ENCODE measurements at regions not wholly inside any gene's neighbourhood (a gene's known extent, or its start where the extent isn't known, plus 50 kb on each side); places are given as distances from the start of the nearest gene placed in this dataset.

GRCh38 chr10:78543031-78543748, 509.5 kb downstream of the RPS24 start:
- no peak overlapping the region for H3K4me3 ChIP-seq (ENCODE audit: low read depth, low read length)
- no peak overlapping the region for H3K27ac ChIP-seq (ENCODE audit: low read depth, low read length)
- H3K9me3 ChIP-seq (ENCODE audit: control insufficient read depth, insufficient read depth, low read length) = peaks cover 4% of the 10 kb centered on the region; the same call in 1 of the 2 replicates
- H3K4me1 ChIP-seq (ENCODE audit: control insufficient read depth, insufficient read depth, low read length) = no peaks in the 10 kb centered on the region
- no peak overlapping the region for H3K9ac ChIP-seq (ENCODE audit: low read depth, low read length)
- H3K27me3 ChIP-seq (ENCODE audit: control insufficient read depth, insufficient read depth, low read length) = no peaks in the 10 kb centered on the region; the same call in 1 of the 2 replicates
- no peaks in the 10 kb centered on the region for H3K36me3 ChIP-seq (ENCODE audit: control insufficient read depth, insufficient read depth, low read length)

GRCh38 chr10:78543749-78544362, 510.2 kb downstream of the RPS24 start:
- H3K9ac ChIP-seq (ENCODE audit: low read depth, low read length) = no peak overlapping the region
- peaks cover 4% of the 10 kb centered on the region; the same call in 1 of the 2 replicates for H3K9me3 ChIP-seq (ENCODE audit: control insufficient read depth, insufficient read depth, low read length)
- H3K36me3 ChIP-seq (ENCODE audit: control insufficient read depth, insufficient read depth, low read length) = no peaks in the 10 kb centered on the region
- no peak overlapping the region for H3K27ac ChIP-seq (ENCODE audit: low read depth, low read length)
- H3K27me3 ChIP-seq (ENCODE audit: control insufficient read depth, insufficient read depth, low read length) = no peaks in the 10 kb centered on the region; the same call in 1 of the 2 replicates
- no peak overlapping the region for H3K4me3 ChIP-seq (ENCODE audit: low read depth, low read length)
- no peaks in the 10 kb centered on the region for H3K4me1 ChIP-seq (ENCODE audit: control insufficient read depth, insufficient read depth, low read length)

GRCh38 chr10:78544423-78545090, 510.9 kb downstream of the RPS24 start:
- H3K4me3 ChIP-seq (ENCODE audit: low read depth, low read length) = no peak overlapping the region
- no peaks in the 10 kb centered on the region for H3K36me3 ChIP-seq (ENCODE audit: control insufficient read depth, insufficient read depth, low read length)
- H3K27me3 ChIP-seq (ENCODE audit: control insufficient read depth, insufficient read depth, low read length) = peaks cover 3% of the 10 kb centered on the region; the same call in 1 of the 2 replicates
- no peak overlapping the region for H3K27ac ChIP-seq (ENCODE audit: low read depth, low read length)
- H3K4me1 ChIP-seq (ENCODE audit: control insufficient read depth, insufficient read depth, low read length) = no peaks in the 10 kb centered on the region
- no peak overlapping the region for H3K9ac ChIP-seq (ENCODE audit: low read depth, low read length)
- peaks cover 4% of the 10 kb centered on the region; the same call in 1 of the 2 replicates for H3K9me3 ChIP-seq (ENCODE audit: control insufficient read depth, insufficient read depth, low read length)

- Histone ChIP-seq H3K9ac (ENCODE audit: low read depth, low read length) (no peak overlapping the region), H3K4me3 (ENCODE audit: low read depth, low read length) (no peak overlapping the region), H3K27me3 (ENCODE audit: control insufficient read depth, insufficient read depth, low read length) (peaks cover 14% of the 10 kb centered on the region), H3K36me3 (ENCODE audit: control insufficient read depth, insufficient read depth, low read length) (no peaks in the 10 kb centered on the region), H3K9me3 (ENCODE audit: control insufficient read depth, insufficient read depth, low read length) (peaks cover 4% of the 10 kb centered on the region; the same call in 1 of the 2 replicates), H3K4me1 (ENCODE audit: control insufficient read depth, insufficient read depth, low read length) (peaks cover 7% of the 10 kb centered on the region), H3K27ac (ENCODE audit: low read depth, low read length) (no peak overlapping the region)
These were observed 512.1 kb downstream of the RPS24 start for GRCh38 chr10:78545756-78546155.

DNA sequence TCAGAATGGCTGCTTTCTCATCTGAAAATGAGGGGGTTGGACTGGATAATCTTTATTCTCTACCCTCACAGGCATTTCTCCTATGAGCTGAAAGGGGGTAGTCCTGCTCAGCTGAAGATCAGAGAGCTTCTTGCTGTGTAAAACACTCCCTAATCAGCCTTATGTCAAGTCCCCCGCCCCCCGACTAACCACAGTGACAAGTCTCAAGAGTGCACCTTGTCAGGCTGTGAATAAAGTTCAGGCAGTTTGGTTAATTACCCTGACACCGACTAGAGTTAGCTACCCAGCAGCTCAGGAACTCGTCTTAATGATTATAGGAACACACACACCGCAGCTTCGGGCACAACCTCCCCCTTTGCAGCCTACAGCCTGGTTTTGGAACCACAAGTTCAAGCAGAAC, 513.7 kb downstream of the RPS24 start:
- H3K4me1 ChIP-seq (ENCODE audit: control insufficient read depth, insufficient read depth, low read length) = peaks cover 23% of the 10 kb centered on the region
- H3K36me3 ChIP-seq (ENCODE audit: control insufficient read depth, insufficient read depth, low read length) = no peaks in the 10 kb centered on the region
- no peak overlapping the region for H3K9ac ChIP-seq (ENCODE audit: low read depth, low read length)
- peaks cover 4% of the 10 kb centered on the region; the same call in 1 of the 2 replicates for H3K9me3 ChIP-seq (ENCODE audit: control insufficient read depth, insufficient read depth, low read length)
- H3K27ac ChIP-seq (ENCODE audit: low read depth, low read length) = no peak overlapping the region
- H3K27me3 ChIP-seq (ENCODE audit: control insufficient read depth, insufficient read depth, low read length) = peaks cover 16% of the 10 kb centered on the region
- no peak overlapping the region for H3K4me3 ChIP-seq (ENCODE audit: low read depth, low read length)

- no peak overlapping the region for H3K27ac ChIP-seq (ENCODE audit: low read depth, low read length)
- H3K4me3 ChIP-seq (ENCODE audit: low read depth, low read length) = no peak overlapping the region
- peaks cover 16% of the 10 kb centered on the region for H3K27me3 ChIP-seq (ENCODE audit: control insufficient read depth, insufficient read depth, low read length)
- H3K4me1 ChIP-seq (ENCODE audit: control insufficient read depth, insufficient read depth, low read length) = peaks cover 28% of the 10 kb centered on the region
- H3K9me3 ChIP-seq (ENCODE audit: control insufficient read depth, insufficient read depth, low read length) = peaks cover 4% of the 10 kb centered on the region; the same call in 1 of the 2 replicates
- no peaks in the 10 kb centered on the region for H3K36me3 ChIP-seq (ENCODE audit: control insufficient read depth, insufficient read depth, low read length)
- no peak overlapping the region for H3K9ac ChIP-seq (ENCODE audit: low read depth, low read length)
These were observed 514.2 kb downstream of the RPS24 start for GRCh38 chr10:78547905-78548304.

DNA sequence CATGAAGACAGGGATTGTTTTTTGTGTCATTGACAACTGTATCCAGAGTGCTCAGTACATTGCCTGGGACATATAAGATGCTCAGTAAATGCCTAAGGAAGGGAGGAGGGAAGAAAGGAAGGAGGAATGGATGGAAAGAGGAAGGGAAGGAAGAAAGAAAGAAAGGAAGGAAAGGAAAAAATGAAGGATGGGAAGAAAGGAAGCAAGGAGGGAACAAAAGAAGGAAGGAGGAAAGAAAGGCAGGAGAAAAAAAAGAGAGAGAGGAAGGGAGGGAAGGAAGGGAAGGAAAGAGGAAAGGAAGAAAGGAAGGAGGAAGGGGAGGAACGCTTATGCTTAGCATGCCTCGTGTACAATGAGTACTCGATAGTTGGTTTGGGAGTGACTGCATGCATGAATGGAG, 514.7 kb downstream of the RPS24 start:
- H3K4me1 ChIP-seq (ENCODE audit: control insufficient read depth, insufficient read depth, low read length) = peaks cover 33% of the 10 kb centered on the region
- no peaks in the 10 kb centered on the region for H3K36me3 ChIP-seq (ENCODE audit: control insufficient read depth, insufficient read depth, low read length)
- H3K4me3 ChIP-seq (ENCODE audit: low read depth, low read length) = no peak overlapping the region
- no peak overlapping the region for H3K27ac ChIP-seq (ENCODE audit: low read depth, low read length)
- H3K27me3 ChIP-seq (ENCODE audit: control insufficient read depth, insufficient read depth, low read length) = peaks cover 16% of the 10 kb centered on the region
- peaks cover 4% of the 10 kb centered on the region; the same call in 1 of the 2 replicates for H3K9me3 ChIP-seq (ENCODE audit: control insufficient read depth, insufficient read depth, low read length)
- H3K9ac ChIP-seq (ENCODE audit: low read depth, low read length) = no peak overlapping the region

DNA sequence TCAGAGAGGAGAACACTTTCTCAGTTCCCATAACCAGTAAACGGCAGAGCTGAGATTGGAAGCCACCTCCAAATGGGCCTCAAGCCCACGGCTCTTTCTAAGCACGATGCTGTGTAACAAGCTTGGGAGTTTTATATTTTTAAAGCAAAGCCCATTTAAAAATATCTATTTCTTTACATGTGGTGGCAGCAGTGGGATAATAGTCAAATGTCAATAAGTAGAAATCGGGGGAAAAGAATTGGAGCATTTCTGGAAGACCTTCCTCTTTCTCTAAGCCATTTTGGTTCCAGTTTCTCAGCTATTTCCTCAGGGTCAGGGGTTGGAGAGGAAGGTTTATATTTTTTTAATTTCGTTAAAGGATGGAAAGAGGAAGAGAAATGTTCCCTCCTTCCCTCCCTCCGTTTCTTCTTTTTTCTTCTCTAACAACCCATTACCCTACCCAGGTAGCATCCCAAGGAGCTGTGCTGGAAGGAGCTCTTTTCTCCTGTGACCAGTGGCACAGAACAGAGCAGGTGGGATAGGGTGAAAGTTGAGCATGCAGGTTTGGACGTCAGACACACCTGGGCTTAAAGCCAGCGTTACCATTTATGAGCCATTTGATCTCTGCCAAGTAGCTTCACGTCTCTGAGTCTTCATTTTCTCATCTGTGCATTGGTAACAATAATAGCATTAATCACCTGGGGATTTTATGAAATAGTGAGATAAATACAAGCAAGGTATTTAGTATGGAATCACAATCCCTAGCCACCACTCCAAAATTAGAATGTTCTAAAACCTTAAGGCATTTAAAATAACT, 515.7 kb downstream of the RPS24 start:
- peaks cover 16% of the 10 kb centered on the region for H3K27me3 ChIP-seq (ENCODE audit: control insufficient read depth, insufficient read depth, low read length)
- peaks cover 33% of the 10 kb centered on the region for H3K4me1 ChIP-seq (ENCODE audit: control insufficient read depth, insufficient read depth, low read length)
- H3K9me3 ChIP-seq (ENCODE audit: control insufficient read depth, insufficient read depth, low read length) = peaks cover 4% of the 10 kb centered on the region; the same call in 1 of the 2 replicates
- no peak overlapping the region for H3K4me3 ChIP-seq (ENCODE audit: low read depth, low read length)
- no peak overlapping the region for H3K27ac ChIP-seq (ENCODE audit: low read depth, low read length)
- no peaks in the 10 kb centered on the region for H3K36me3 ChIP-seq (ENCODE audit: control insufficient read depth, insufficient read depth, low read length)
- H3K9ac ChIP-seq (ENCODE audit: low read depth, low read length) = no peak overlapping the region

GRCh38 chr10:78550090-78550489, 516.4 kb downstream of the RPS24 start:
- H3K9ac ChIP-seq (ENCODE audit: low read depth, low read length) = no peak overlapping the region
- H3K27me3 ChIP-seq (ENCODE audit: control insufficient read depth, insufficient read depth, low read length) = peaks cover 16% of the 10 kb centered on the region
- H3K27ac ChIP-seq (ENCODE audit: low read depth, low read length) = no peak overlapping the region
- H3K9me3 ChIP-seq (ENCODE audit: control insufficient read depth, insufficient read depth, low read length) = peaks cover 4% of the 10 kb centered on the region; the same call in 1 of the 2 replicates
- no peak overlapping the region for H3K4me3 ChIP-seq (ENCODE audit: low read depth, low read length)
- no peaks in the 10 kb centered on the region for H3K36me3 ChIP-seq (ENCODE audit: control insufficient read depth, insufficient read depth, low read length)
- peaks cover 33% of the 10 kb centered on the region for H3K4me1 ChIP-seq (ENCODE audit: control insufficient read depth, insufficient read depth, low read length)

DNA sequence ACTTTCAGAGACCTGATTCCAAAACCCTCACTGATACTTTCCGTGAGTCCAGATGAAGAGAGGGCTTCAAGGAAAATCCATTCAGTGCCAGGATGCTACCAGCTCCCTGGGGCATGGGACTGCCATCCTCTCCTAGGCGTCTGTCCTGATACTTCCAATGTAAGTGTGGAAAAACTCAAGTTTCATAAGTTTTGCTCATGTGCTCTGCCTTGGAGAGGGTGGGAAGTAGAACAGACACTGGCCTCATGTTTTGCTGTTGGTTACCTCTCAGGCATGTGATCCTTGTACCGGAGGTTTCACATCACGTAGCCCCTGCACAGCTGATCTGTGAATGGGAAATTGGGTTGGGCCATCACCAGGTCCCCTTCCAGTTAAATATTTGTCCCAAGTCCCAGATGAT, 517.1 kb downstream of the RPS24 start:
- H3K27me3 ChIP-seq (ENCODE audit: control insufficient read depth, insufficient read depth, low read length) = peaks cover 16% of the 10 kb centered on the region
- no peak overlapping the region; the same call in 1 of the 2 replicates for H3K9ac ChIP-seq (ENCODE audit: low read depth, low read length)
- no peaks in the 10 kb centered on the region for H3K36me3 ChIP-seq (ENCODE audit: control insufficient read depth, insufficient read depth, low read length)
- H3K4me1 ChIP-seq (ENCODE audit: control insufficient read depth, insufficient read depth, low read length) = peaks cover 33% of the 10 kb centered on the region
- no peaks in the 10 kb centered on the region for H3K9me3 ChIP-seq (ENCODE audit: control insufficient read depth, insufficient read depth, low read length)
- H3K4me3 ChIP-seq (ENCODE audit: low read depth, low read length) = no peak overlapping the region; the same call in 1 of the 2 replicates
- H3K27ac ChIP-seq (ENCODE audit: low read depth, low read length) = peak overlapping the region; percentile 91
